Ramos (cell line): ENCODE measurements at regions not wholly inside any gene's neighbourhood (a gene's known extent, or its start where the extent isn't known, plus 50 kb on each side); places are given as distances from the start of the nearest gene placed in this dataset.

ENCODE experiments used
- in situ Hi-C: fragments of 300-500 bp; cut with MboI; formaldehyde crosslinking; loops from one replicate; pipeline ENCODE4 v1.14.3; 2022; ENCODE audit warnings: low sequenced_read_pairs; ENCODE audit not compliant: unreplicated experiment

GRCh38 chr17:77330602-77331081 lies 189.9 kb downstream of the SEC14L1 start:
- in situ Hi-C loops = loop anchor here (25.0 kb wide), 1 partner anchor 682 kb away; no protein-coding TSS in a partner anchor

GRCh38 chr17:77331301-77331864 lies 190.6 kb downstream of the SEC14L1 start:
- in situ Hi-C loops = loop anchor here (25.0 kb wide), 1 partner anchor 681 kb away; no protein-coding TSS in a partner anchor

GRCh38 chr17:77332034-77332971 lies 191.5 kb downstream of the SEC14L1 start:
- in situ Hi-C loops = loop anchor here (25.0 kb wide), 1 partner anchor 680 kb away; no protein-coding TSS in a partner anchor

GRCh38 chr17:77332981-77333685 lies 192.4 kb downstream of the SEC14L1 start:
- in situ Hi-C loops = loop anchor here (25.0 kb wide), 1 partner anchor 679 kb away; no protein-coding TSS in a partner anchor

- in situ Hi-C loops = loop anchor here (25.0 kb wide), 1 partner anchor 675 kb away; no protein-coding TSS in a partner anchor
Measured at GRCh38 chr17:77337150-77337549, 196.4 kb downstream of the SEC14L1 start.

GRCh38 chr17:77341069-77341541 lies 200.3 kb downstream of the SEC14L1 start:
- in situ Hi-C loops = loop anchor here (25.0 kb wide), 1 partner anchor 671 kb away; no protein-coding TSS in a partner anchor

GRCh38 chr17:77342656-77342990 lies 201.9 kb downstream of the SEC14L1 start:
- in situ Hi-C loops = loop anchor here (25.0 kb wide), 1 partner anchor 670 kb away; no protein-coding TSS in a partner anchor

- in situ Hi-C loops = loop anchor here (25.0 kb wide), 1 partner anchor 669 kb away; no protein-coding TSS in a partner anchor
Measured at GRCh38 chr17:77343031-77343800, 202.4 kb downstream of the SEC14L1 start.

GRCh38 chr17:77344038-77344437 lies 203.3 kb downstream of the SEC14L1 start:
- in situ Hi-C loops = loop anchor here (25.0 kb wide), 1 partner anchor 668 kb away; no protein-coding TSS in a partner anchor

GRCh38 chr17:77345260-77345910 lies 204.6 kb downstream of the SEC14L1 start:
- in situ Hi-C loops = loop anchor here (25.0 kb wide), 1 partner anchor 667 kb away; no protein-coding TSS in a partner anchor

GRCh38 chr17:77346765-77347164 lies 206.0 kb downstream of the SEC14L1 start:
- in situ Hi-C loops = loop anchor here (25.0 kb wide), 1 partner anchor 666 kb away; no protein-coding TSS in a partner anchor

GRCh38 chr17:77347544-77347943 lies 206.8 kb downstream of the SEC14L1 start:
- in situ Hi-C loops = loop anchor here (25.0 kb wide), 1 partner anchor 665 kb away; no protein-coding TSS in a partner anchor

- in situ Hi-C loops = loop anchor here (25.0 kb wide), 1 partner anchor 662 kb away; no protein-coding TSS in a partner anchor
Measured at GRCh38 chr17:77349976-77350830, 209.4 kb downstream of the SEC14L1 start.

- in situ Hi-C loops = no loop called here
Measured at GRCh38 chr17:77352441-77352840, 211.7 kb downstream of the SEC14L1 start.

- in situ Hi-C loops = no loop called here
Measured at GRCh38 chr17:77352996-77353395, 212.2 kb downstream of the SEC14L1 start.

- in situ Hi-C loops = no loop called here
Measured at GRCh38 chr17:77353684-77354419, 213.1 kb downstream of the SEC14L1 start.

- in situ Hi-C loops = no loop called here
Measured at GRCh38 chr17:77354420-77354669, 213.6 kb downstream of the SEC14L1 start.
